ENCODE measurements at regions not wholly inside any gene's neighbourhood (a gene's known extent, or its start where the extent isn't known, plus 50 kb on each side); places are given as distances from the start of the nearest gene placed in this dataset.

DNA sequence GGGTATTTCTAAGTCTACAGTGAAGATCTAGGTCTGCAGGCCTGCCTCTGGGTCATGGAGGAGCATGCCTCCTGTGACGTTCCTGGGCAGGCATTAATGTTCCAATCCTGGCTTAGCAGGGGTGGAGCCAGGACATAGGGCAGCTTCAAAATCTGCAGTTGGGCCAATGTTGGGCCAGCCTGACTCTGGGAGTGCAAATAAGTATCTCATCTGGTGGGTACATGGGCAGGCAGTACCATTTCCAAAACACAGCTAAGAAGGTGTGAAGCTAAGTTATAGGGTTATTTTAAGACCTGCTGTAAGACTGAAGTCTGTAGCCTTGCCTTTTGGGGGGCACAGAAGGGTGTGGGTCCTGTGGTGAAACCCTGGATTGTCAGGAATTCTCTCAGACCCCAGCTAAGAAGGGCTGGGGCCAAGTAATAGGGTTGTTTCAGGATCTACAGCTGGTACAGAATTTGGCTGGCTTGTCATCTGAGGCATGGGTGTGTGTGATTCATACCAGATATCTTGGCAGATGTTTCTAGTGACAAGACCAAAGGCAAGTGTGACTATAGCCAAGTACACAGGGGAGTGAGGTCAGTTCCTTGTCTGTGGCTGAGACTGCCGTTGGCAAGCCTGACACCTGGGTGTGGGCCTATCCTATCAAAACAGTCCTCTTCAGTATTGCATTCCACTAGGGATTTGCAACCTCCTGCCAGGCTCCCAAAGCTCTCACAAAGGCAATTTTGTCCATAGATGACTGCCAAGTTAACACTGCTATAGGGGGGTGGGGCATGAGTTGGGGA, 468.7 kb upstream of the B3GALT2 start:
- H3K27ac ChIP-seq (ENCODE audit: low read depth in 2 of 2, low read length in 2 of 2) = no peak overlapping the region
- no peak for FAIRE-seq

DNA sequence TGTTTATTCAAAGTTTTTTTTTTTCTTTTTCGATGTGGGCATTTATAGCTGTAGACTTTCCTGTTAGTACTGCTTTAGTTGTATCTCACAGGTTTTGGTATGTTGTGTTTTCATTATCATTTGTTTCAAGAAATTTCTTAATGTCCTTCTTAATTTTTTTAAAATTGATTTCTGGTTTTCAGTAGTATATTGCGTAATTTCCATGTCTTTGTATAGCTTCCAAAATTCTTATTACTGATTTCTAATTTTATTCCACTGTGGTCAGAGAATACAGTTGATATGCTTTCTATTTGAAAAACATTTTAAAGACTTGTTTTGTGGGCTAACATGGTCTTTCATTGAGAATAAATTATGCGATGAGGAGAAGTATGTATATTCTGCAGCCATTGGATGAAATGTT, 463.2 kb upstream of the B3GALT2 start:
- DNase-seq (no peak), FAIRE-seq (no peak)
- H3K36me3 ChIP-seq (ENCODE audit: control insufficient read depth in 2 of 3, insufficient read depth in 3 of 3, low read length in 3 of 3) = no peaks in the 10 kb centered on the region
- peaks cover 0 to 10% (median 0%) of the 10 kb centered on the region in 3 donors for H3K9me3 ChIP-seq (ENCODE audit: control insufficient read depth in 2 of 3, insufficient read depth in 1 of 3, low read length in 3 of 3)
- no peak overlapping the region for H3K9ac ChIP-seq (ENCODE audit: low read length in 3 of 3)
- TF ChIP-seq, protein P1, sequence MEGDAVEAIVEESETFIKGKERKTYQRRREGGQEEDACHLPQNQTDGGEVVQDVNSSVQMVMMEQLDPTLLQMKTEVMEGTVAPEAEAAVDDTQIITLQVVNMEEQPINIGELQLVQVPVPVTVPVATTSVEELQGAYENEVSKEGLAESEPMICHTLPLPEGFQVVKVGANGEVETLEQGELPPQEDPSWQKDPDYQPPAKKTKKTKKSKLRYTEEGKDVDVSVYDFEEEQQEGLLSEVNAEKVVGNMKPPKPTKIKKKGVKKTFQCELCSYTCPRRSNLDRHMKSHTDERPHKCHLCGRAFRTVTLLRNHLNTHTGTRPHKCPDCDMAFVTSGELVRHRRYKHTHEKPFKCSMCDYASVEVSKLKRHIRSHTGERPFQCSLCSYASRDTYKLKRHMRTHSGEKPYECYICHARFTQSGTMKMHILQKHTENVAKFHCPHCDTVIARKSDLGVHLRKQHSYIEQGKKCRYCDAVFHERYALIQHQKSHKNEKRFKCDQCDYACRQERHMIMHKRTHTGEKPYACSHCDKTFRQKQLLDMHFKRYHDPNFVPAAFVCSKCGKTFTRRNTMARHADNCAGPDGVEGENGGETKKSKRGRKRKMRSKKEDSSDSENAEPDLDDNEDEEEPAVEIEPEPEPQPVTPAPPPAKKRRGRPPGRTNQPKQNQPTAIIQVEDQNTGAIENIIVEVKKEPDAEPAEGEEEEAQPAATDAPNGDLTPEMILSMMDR (IDR thresholded peaks at IDR 0.05; ENCODE audit: borderline replicate concordance, extremely low read depth, insufficient read depth) = no peak
- intact Hi-C loops (cut with DNase I) = no loop called here
- H3K4me3 ChIP-seq (ENCODE audit: low read length in 3 of 3) = no peak overlapping the region
- H3K27me3 ChIP-seq (ENCODE audit: control insufficient read depth, insufficient read depth, low read length) = no peaks in the 10 kb centered on the region
- H3K4me1 ChIP-seq (ENCODE audit: control insufficient read depth in 2 of 3, insufficient read depth in 2 of 3, low read depth in 1 of 3, low read length in 3 of 3) = no peaks in the 10 kb centered on the region
- H3K27ac ChIP-seq (ENCODE audit: low read depth in 2 of 2, low read length in 2 of 2) = no peak overlapping the region

More for the DNA sequence above, 468.7 kb upstream of the B3GALT2 start:
- Histone ChIP-seq H3K9ac (ENCODE audit: low read length in 3 of 3) (no peak overlapping the region), H3K9me3 (ENCODE audit: control insufficient read depth in 2 of 3, insufficient read depth in 1 of 3, low read length in 3 of 3) (peaks cover 0 to 14% (median 0%) of the 10 kb centered on the region in 3 donors), H3K4me3 (ENCODE audit: low read length in 3 of 3) (no peak overlapping the region), H3K36me3 (ENCODE audit: control insufficient read depth in 2 of 3, insufficient read depth in 3 of 3, low read length in 3 of 3) (no peaks in the 10 kb centered on the region), H3K27me3 (ENCODE audit: control insufficient read depth, insufficient read depth, low read length) (no peaks in the 10 kb centered on the region), H3K4me1 (ENCODE audit: control insufficient read depth in 2 of 3, insufficient read depth in 2 of 3, low read depth in 1 of 3, low read length in 3 of 3) (no peaks in the 10 kb centered on the region)
- intact Hi-C loops (cut with DNase I) = no loop called here
- no peak for DNase-seq
- TF ChIP-seq, protein P1 (IDR thresholded peaks at IDR 0.05; ENCODE audit: borderline replicate concordance, extremely low read depth, insufficient read depth) = no peak

DNA sequence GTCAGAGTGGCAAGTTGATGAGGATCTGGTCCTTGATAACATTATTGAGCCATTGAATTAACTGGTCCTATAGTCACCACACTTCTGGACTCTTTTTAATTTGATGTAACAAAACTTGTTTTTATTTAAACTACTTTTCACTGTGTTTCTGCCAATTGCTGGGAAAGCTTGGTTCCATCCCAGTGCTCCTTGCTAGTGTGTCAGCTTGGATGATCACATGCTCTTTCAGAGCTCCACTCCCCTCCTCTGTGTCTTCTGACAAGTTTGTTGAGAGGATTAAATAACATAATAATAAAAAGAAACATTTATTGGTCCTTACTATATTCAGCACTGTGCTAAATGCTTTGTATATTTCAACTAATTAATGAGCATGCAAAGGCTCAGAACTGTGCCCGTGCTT, 448.5 kb upstream of the B3GALT2 start:
- TF ChIP-seq, protein P1 (IDR thresholded peaks at IDR 0.05; ENCODE audit: borderline replicate concordance, extremely low read depth, insufficient read depth) = no peak
- intact Hi-C loops (cut with DNase I) = no loop called here
- no peak overlapping the region for H3K4me3 ChIP-seq (ENCODE audit: low read length in 3 of 3)
- no peaks in the 10 kb centered on the region for H3K9me3 ChIP-seq (ENCODE audit: control insufficient read depth in 2 of 3, insufficient read depth in 1 of 3, low read length in 3 of 3)
- H3K36me3 ChIP-seq (ENCODE audit: control insufficient read depth in 2 of 3, insufficient read depth in 3 of 3, low read length in 3 of 3) = no peaks in the 10 kb centered on the region
- H3K4me1 ChIP-seq (ENCODE audit: control insufficient read depth in 2 of 3, insufficient read depth in 2 of 3, low read depth in 1 of 3, low read length in 3 of 3) = no peaks in the 10 kb centered on the region
- DNase-seq = peak in 2 of 5 donors; percentile 20 to 26
- no peak overlapping the region for H3K27ac ChIP-seq (ENCODE audit: low read depth in 2 of 2, low read length in 2 of 2)
- no peaks in the 10 kb centered on the region for H3K27me3 ChIP-seq (ENCODE audit: control insufficient read depth, insufficient read depth, low read length)
- FAIRE-seq = no peak
- H3K9ac ChIP-seq (ENCODE audit: low read length in 3 of 3) = no peak overlapping the region

All from kidney (tissue), 13 donors.